ENCODE measurements at regions not wholly inside any gene's neighbourhood (a gene's known extent, or its start where the extent isn't known, plus 50 kb on each side); places are given as distances from the start of the nearest gene placed in this dataset.
A peak's percentile ranks its signal among the peaks of the same experiment; 100 is the strongest.

DNA sequence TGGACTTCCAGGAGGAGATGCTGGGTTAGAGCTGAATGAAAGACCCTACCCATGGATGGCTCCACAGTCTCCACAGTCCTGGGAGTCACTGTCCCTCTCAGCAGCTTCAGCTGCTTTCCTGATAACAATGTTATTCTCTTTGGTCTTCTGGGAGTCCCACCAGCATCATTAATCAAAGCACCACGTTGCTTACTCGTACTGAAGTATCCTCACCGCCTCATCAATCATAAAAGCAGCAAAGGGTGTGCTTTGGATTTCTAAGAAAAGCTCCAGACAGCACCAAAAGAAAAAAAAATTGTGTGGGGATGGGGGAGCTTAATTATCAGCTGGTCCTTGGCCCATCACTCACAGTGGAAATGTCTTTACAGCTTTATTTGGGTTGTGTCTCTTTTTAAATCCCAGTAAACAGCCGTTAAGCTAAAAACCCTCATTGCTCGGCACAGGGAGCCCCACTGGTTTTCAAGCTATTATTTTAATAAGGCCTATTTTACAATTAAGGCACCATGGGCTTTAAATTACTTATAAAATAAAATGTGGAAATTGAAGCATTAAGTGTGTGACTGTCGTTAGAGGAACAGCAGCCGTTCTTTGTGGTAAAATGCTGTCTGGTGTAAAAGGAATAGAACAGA is 538.0 kb downstream of the EBF1 start:
- H3K4me1 ChIP-seq (ENCODE audit: insufficient read depth), result no peaks in the 10 kb centered on the region
- no peak overlapping the region for H3K27ac ChIP-seq
- no peaks in the 10 kb centered on the region for H3K27me3 ChIP-seq
- 81% methylated on average over 7 of the region's 7 CpGs for WGBS (ENCODE audit: low lambda C conversion rate, missing lambda C conversion rate)
- no peaks in the 10 kb centered on the region for H4K20me1 ChIP-seq (ENCODE audit: insufficient read depth, poor library complexity, severe bottlenecking)
- H2AFZ ChIP-seq, result no peak overlapping the region
- H3K36me3 ChIP-seq (replicated peaks; ENCODE audit: insufficient read depth, low read depth), result no peaks in the 10 kb centered on the region
- H3K9me2 ChIP-seq (replicated peaks; ENCODE audit: insufficient read depth), result no peaks in the 10 kb centered on the region
- no peak overlapping the region for H3K4me3 ChIP-seq
- H3K4me2 ChIP-seq, result no peak overlapping the region
- no peak for DNase-seq (ENCODE audit: low spot score)
- H3K9me3 ChIP-seq (ENCODE audit: low read depth), result no peaks in the 10 kb centered on the region
- no peaks in the 10 kb centered on the region for H3K79me2 ChIP-seq
- TF ChIP-seq EZH2phosphoT487 (IDR thresholded peaks at IDR 0.05; ENCODE audit: low read depth, severe bottlenecking, unreplicated experiment), result no peak
- TF ChIP-seq, protein P1, sequence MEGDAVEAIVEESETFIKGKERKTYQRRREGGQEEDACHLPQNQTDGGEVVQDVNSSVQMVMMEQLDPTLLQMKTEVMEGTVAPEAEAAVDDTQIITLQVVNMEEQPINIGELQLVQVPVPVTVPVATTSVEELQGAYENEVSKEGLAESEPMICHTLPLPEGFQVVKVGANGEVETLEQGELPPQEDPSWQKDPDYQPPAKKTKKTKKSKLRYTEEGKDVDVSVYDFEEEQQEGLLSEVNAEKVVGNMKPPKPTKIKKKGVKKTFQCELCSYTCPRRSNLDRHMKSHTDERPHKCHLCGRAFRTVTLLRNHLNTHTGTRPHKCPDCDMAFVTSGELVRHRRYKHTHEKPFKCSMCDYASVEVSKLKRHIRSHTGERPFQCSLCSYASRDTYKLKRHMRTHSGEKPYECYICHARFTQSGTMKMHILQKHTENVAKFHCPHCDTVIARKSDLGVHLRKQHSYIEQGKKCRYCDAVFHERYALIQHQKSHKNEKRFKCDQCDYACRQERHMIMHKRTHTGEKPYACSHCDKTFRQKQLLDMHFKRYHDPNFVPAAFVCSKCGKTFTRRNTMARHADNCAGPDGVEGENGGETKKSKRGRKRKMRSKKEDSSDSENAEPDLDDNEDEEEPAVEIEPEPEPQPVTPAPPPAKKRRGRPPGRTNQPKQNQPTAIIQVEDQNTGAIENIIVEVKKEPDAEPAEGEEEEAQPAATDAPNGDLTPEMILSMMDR (IDR thresholded peaks at IDR 0.05; ENCODE audit: poor library complexity), result no peak
- TF ChIP-seq EZH2 (IDR thresholded peaks at IDR 0.05; ENCODE audit: borderline replicate concordance), result no peak

DNA sequence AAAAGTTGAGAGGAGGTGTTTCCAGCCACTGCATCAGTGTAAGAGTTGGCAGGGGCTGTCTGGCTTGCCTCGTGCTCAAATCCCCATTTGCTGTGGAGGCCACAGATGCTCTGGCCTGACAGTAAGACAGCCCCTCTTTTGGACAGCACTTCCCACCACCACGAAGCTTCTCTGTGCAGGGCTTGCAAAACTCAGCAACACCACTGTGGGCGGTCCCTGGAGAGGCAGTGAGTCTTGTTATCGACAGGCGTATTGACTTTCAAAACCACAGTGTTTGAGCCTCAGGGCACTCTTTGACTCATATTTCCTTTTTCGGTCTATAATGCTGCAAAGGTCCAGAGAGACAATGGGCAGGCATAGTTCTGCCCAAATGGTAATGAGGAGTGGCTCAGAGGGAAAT is 539.5 kb downstream of the EBF1 start:
- no peak overlapping the region for H3K4me3 ChIP-seq
- no peaks in the 10 kb centered on the region for H3K36me3 ChIP-seq (replicated peaks; ENCODE audit: insufficient read depth, low read depth)
- H3K9me2 ChIP-seq (replicated peaks; ENCODE audit: insufficient read depth), result no peaks in the 10 kb centered on the region
- TF ChIP-seq, protein P1 (IDR thresholded peaks at IDR 0.05; ENCODE audit: poor library complexity), result no peak
- no peak for TF ChIP-seq EZH2 (IDR thresholded peaks at IDR 0.05; ENCODE audit: borderline replicate concordance)
- TF ChIP-seq EZH2phosphoT487 (IDR thresholded peaks at IDR 0.05; ENCODE audit: low read depth, severe bottlenecking, unreplicated experiment), result no peak
- no peak overlapping the region for H3K4me2 ChIP-seq
- H3K79me2 ChIP-seq, result no peaks in the 10 kb centered on the region
- no peak overlapping the region for H3K27ac ChIP-seq
- H2AFZ ChIP-seq, result no peak overlapping the region
- no peaks in the 10 kb centered on the region for H3K4me1 ChIP-seq (ENCODE audit: insufficient read depth)
- DNase-seq (ENCODE audit: low spot score), result peak; percentile 10
- no peaks in the 10 kb centered on the region for H4K20me1 ChIP-seq (ENCODE audit: insufficient read depth, poor library complexity, severe bottlenecking)
- 48% methylated on average over 6 of the region's 6 CpGs for WGBS (ENCODE audit: low lambda C conversion rate, missing lambda C conversion rate)
- no peaks in the 10 kb centered on the region for H3K27me3 ChIP-seq
- H3K9me3 ChIP-seq (ENCODE audit: low read depth), result no peaks in the 10 kb centered on the region

DNA sequence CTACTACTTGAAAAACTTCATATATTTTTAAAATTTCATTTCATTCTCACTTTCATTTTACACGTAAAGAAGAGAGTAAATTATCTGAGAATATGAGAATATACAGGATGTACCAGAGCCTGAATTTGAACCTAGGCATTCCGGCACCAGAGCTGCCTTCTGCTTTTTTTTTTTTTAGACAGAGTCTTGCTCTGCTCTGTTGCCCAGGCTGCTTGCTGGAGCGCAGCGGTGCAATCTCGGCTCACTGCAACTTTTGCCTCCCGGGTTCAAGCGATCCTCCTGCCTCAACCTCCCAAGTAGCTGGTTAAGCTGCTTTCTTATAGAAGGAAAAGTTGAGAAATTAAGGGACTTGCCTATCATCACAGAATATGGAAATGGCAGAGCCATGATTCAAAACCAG is 540.1 kb downstream of the EBF1 start:
- no peaks in the 10 kb centered on the region for H3K9me2 ChIP-seq (replicated peaks; ENCODE audit: insufficient read depth)
- H3K4me2 ChIP-seq, result no peak overlapping the region
- WGBS (ENCODE audit: low lambda C conversion rate, missing lambda C conversion rate), result 94% methylated on average over 7 of the region's 7 CpGs
- DNase-seq (ENCODE audit: low spot score), result no peak
- no peaks in the 10 kb centered on the region for H3K36me3 ChIP-seq (replicated peaks; ENCODE audit: insufficient read depth, low read depth)
- H3K4me1 ChIP-seq (ENCODE audit: insufficient read depth), result no peaks in the 10 kb centered on the region
- H3K4me3 ChIP-seq, result no peak overlapping the region
- H3K27me3 ChIP-seq, result no peaks in the 10 kb centered on the region
- no peak overlapping the region for H2AFZ ChIP-seq
- TF ChIP-seq EZH2 (IDR thresholded peaks at IDR 0.05; ENCODE audit: borderline replicate concordance) (no peak), EZH2phosphoT487 (IDR thresholded peaks at IDR 0.05; ENCODE audit: low read depth, severe bottlenecking, unreplicated experiment) (no peak)
- TF ChIP-seq, protein P1 (IDR thresholded peaks at IDR 0.05; ENCODE audit: poor library complexity), result no peak
- no peaks in the 10 kb centered on the region for H4K20me1 ChIP-seq (ENCODE audit: insufficient read depth, poor library complexity, severe bottlenecking)
- no peaks in the 10 kb centered on the region for H3K79me2 ChIP-seq
- no peak overlapping the region for H3K27ac ChIP-seq
- H3K9me3 ChIP-seq (ENCODE audit: low read depth), result no peaks in the 10 kb centered on the region
